B cell (primary cell): ENCODE measurements at regions not wholly inside any gene's neighbourhood (a gene's known extent, or its start where the extent isn't known, plus 50 kb on each side); places are given as distances from the start of the nearest gene placed in this dataset.

ENCODE experiments used
- ATAC-seq: fragments of 200-7000 bp; cut with Tn5 transposase; one replicate; pipeline ENCODE4 v1.10.0; 2021; ENCODE audit warnings: low read depth, mild to moderate bottlenecking, moderate number of reproducible peaks, moderate library complexity
- CTCF ChIA-PET: fragments of 350-600 bp; sonication (Branson Sonifier 250); formaldehyde crosslinking; loops from one replicate; lab custom pipeline; 2021; ENCODE audit warnings: antibody characterized with exemption, inconsistent platforms; lab: Charles Lee
- POLR2A ChIA-PET: fragments of 350-600 bp; sonication (Branson Sonifier 250); formaldehyde crosslinking; loops from one replicate; lab custom pipeline; 2021; ENCODE audit warnings: antibody characterized with exemption; lab: Charles Lee
- DNase-seq: peaks from one replicate; pipeline ENCODE4 v3.0.0; 2013
- H2AFZ ChIP-seq: 2 replicates; pipeline ENCODE4 v1.6.1; 2012; ENCODE audit warnings: mild to moderate bottlenecking, low read depth, low read length; ENCODE audit not compliant: insufficient read depth, poor library complexity, severe bottlenecking
- H3K27ac ChIP-seq, 2 donors: 1 replicate in 1 of 2; 2 replicates in 1 of 2; pipeline ENCODE4 v1.5.1; 2012 to 2013; ENCODE audit warnings: low read length in 2 of 2, mild to moderate bottlenecking in 2 of 2, moderate library complexity in 1 of 2
- H3K27me3 ChIP-seq, 4 experiments: fragments of 200-600 bp in 1 of 4; sonication (generic) in 1 of 4; replicated peaks in 1 of 4; 1 replicate in 2 of 4; 2 replicates in 2 of 4; pipeline versions ENCODE4 v1.6.1 to v1.7.0; 2013 to 2016; ENCODE audit warnings: low read length in 3 of 4, mild to moderate bottlenecking in 2 of 4, mixed read lengths in 1 of 4, moderate library complexity in 1 of 4; ENCODE audit not compliant: insufficient read depth in 4 of 4, control insufficient read depth in 3 of 4; ENCODE audit errors: control extremely low read depth in 1 of 4
- H3K36me3 ChIP-seq, 2 experiments: replicated peaks in 1 of 2; 1 replicate in 1 of 2; 2 replicates in 1 of 2; pipeline versions ENCODE4 v1.6.1 to v1.7.1; 2013; ENCODE audit warnings: low read length in 1 of 2; ENCODE audit not compliant: insufficient read depth in 2 of 2, control insufficient read depth in 1 of 2; ENCODE audit errors: control extremely low read depth in 1 of 2, extremely low read depth in 1 of 2
- H3K4me1 ChIP-seq, 2 donors: fragments of 200-600 bp in 1 of 2; sonication (generic) in 1 of 2; 1 replicate in 1 of 2; 2 replicates in 1 of 2; pipeline versions ENCODE4 v1.5.1 to v1.6.1; 2013 to 2017; ENCODE audit warnings: low read length in 2 of 2; ENCODE audit not compliant: control insufficient read depth in 2 of 2, insufficient read depth in 2 of 2
- H3K4me2 ChIP-seq: replicated peaks from 2 replicates; pipeline ENCODE3; 2012; ENCODE audit warnings: mild to moderate bottlenecking, low read depth, low read length; ENCODE audit not compliant: poor library complexity, severe bottlenecking
- H3K4me3 ChIP-seq, 5 experiments: fragments of 200-600 bp in 1 of 5; sonication (generic) in 1 of 5; 1 replicate in 3 of 5; 2 replicates in 2 of 5; pipeline versions ENCODE4 v1.5.1 to v1.7.0; 2011 to 2016; ENCODE audit warnings: low read length in 4 of 5, mild to moderate bottlenecking in 4 of 5, low read depth in 2 of 5, control low read depth in 1 of 5, moderate library complexity in 1 of 5; ENCODE audit not compliant: insufficient read depth in 1 of 5; ENCODE audit errors: control extremely low read depth in 1 of 5, extremely low read depth in 1 of 5
- H3K79me2 ChIP-seq: fragments of 200-600 bp; sonication (generic); one replicate; pipeline ENCODE4 v1.6.0; 2016; ENCODE audit warnings: low read length; ENCODE audit not compliant: control insufficient read depth, insufficient read depth
- H3K9ac ChIP-seq: fragments of 200-600 bp; sonication (generic); 2 replicates; pipeline ENCODE4 v1.6.1; 2017; ENCODE audit warnings: mild to moderate bottlenecking, low read length, moderate library complexity
- H3K9me3 ChIP-seq, 3 donors: one replicate each; pipeline versions ENCODE4 v1.6.1 to v1.7.1; 2013; ENCODE audit warnings: low read length in 2 of 3; ENCODE audit not compliant: control insufficient read depth in 2 of 3, insufficient read depth in 1 of 3; ENCODE audit errors: control extremely low read depth in 1 of 3
- H4K20me1 ChIP-seq: 2 replicates; pipeline ENCODE4 v1.6.0; 2012; ENCODE audit warnings: mild to moderate bottlenecking, low read length; ENCODE audit not compliant: insufficient read depth, control insufficient read depth, poor library complexity, severe bottlenecking
- H3K27ac Mint-ChIP-seq: one replicate; pipeline ENCODE4 v1.8.0; 2021; ENCODE audit warnings: mixed read lengths
- H3K27me3 Mint-ChIP-seq: one replicate; pipeline ENCODE4 v1.8.0; 2021; ENCODE audit warnings: mixed read lengths
- H3K4me1 Mint-ChIP-seq: one replicate; pipeline ENCODE4 v1.8.0; 2021; ENCODE audit warnings: mixed read lengths
- H3K4me3 Mint-ChIP-seq: one replicate; pipeline ENCODE4 v1.8.0; 2021; ENCODE audit warnings: mixed read lengths
- H3K9me3 Mint-ChIP-seq: one replicate; pipeline ENCODE4 v1.8.0; 2022; ENCODE audit warnings: mixed read lengths; ENCODE audit not compliant: insufficient read depth
- EZH2 ChIP-seq: IDR thresholded peaks from 2 replicates; pipeline ENCODE4 v1.6.1; 2012; ENCODE audit warnings: borderline replicate concordance, low read depth, mild to moderate bottlenecking, moderate library complexity, low read length; ENCODE audit not compliant: insufficient read depth, poor library complexity, severe bottlenecking
- WGBS: methylation state at CpG from one replicate; pipeline ENCODE4 v1.1.5; 2013; ENCODE audit warnings: missing lambda C conversion rate; ENCODE audit not compliant: insufficient coverage; 5-methylcytosine and 5-hydroxymethylcytosine counted together
- intact Hi-C: fragments of 100-400 bp; cut with micrococcal nuclease; formaldehyde crosslinking; loops from one replicate; pipeline ENCODE4 v1.10.0; 2022
- TF ChIP-seq, protein P1 (sequence below): fragments of 200-600 bp; IDR thresholded peaks from one replicate; pipeline ENCODE4 v1.8.0; 2022; ENCODE audit warnings: antibody characterized with exemption, mild to moderate bottlenecking

DNA sequence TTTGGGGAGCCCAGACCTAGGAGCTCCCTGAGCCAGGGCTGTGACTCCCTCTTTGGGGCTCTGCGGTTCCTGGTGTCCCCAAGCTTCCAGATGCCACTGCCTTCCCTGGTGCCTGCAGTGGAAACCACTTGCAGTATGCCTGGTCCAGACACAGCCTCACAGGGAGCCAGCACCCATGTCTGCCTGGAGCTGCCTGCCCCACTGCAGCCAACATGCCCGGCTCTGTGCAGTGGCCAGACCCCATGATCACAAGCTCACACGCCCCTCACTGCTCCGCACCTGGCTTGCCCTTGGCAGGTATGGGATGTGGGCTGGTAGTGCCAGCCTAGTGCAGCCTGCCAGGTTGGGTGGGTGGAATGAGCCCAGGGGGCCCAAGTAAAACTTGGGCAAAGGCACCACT is 644.8 kb downstream of the HTR1B start:
- POLR2A ChIA-PET, result no interaction called here
- Mint-ChIP-seq H3K9me3 (peaks cover 3% of the 10 kb centered on the region), H3K4me1 (no peaks in the 10 kb centered on the region), H3K27me3 (no peaks in the 10 kb centered on the region), H3K27ac (no peak overlapping the region), H3K4me3 (no peak overlapping the region)
- ATAC-seq, result no peak
- H3K4me3 ChIP-seq, result no peak overlapping the region
- H3K27me3 ChIP-seq, result no peaks in the 10 kb centered on the region
- no peak overlapping the region for H3K9ac ChIP-seq
- 96% methylated on average over 4 of the region's 4 CpGs for WGBS
- H3K4me2 ChIP-seq, result no peak overlapping the region
- no peak overlapping the region for H3K27ac ChIP-seq
- TF ChIP-seq, protein P1, sequence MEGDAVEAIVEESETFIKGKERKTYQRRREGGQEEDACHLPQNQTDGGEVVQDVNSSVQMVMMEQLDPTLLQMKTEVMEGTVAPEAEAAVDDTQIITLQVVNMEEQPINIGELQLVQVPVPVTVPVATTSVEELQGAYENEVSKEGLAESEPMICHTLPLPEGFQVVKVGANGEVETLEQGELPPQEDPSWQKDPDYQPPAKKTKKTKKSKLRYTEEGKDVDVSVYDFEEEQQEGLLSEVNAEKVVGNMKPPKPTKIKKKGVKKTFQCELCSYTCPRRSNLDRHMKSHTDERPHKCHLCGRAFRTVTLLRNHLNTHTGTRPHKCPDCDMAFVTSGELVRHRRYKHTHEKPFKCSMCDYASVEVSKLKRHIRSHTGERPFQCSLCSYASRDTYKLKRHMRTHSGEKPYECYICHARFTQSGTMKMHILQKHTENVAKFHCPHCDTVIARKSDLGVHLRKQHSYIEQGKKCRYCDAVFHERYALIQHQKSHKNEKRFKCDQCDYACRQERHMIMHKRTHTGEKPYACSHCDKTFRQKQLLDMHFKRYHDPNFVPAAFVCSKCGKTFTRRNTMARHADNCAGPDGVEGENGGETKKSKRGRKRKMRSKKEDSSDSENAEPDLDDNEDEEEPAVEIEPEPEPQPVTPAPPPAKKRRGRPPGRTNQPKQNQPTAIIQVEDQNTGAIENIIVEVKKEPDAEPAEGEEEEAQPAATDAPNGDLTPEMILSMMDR, result no peak
- TF ChIP-seq EZH2, result no peak
- CTCF ChIA-PET, result no interaction called here
- H3K4me1 ChIP-seq, result no peaks in the 10 kb centered on the region
- DNase-seq, result no peak
- no peaks in the 10 kb centered on the region for H4K20me1 ChIP-seq
- H3K79me2 ChIP-seq, result no peaks in the 10 kb centered on the region
- H3K9me3 ChIP-seq, result peaks cover 0 to 12% (median 0%) of the 10 kb centered on the region in 3 donors
- no peaks in the 10 kb centered on the region for H3K36me3 ChIP-seq
- intact Hi-C loops, result no loop called here
- no peak overlapping the region for H2AFZ ChIP-seq

- no peak overlapping the region for H2AFZ ChIP-seq
- ChIA-PET CTCF (no interaction called here), POLR2A (no interaction called here)
- H4K20me1 ChIP-seq, result no peaks in the 10 kb centered on the region
- no peaks in the 10 kb centered on the region for H3K27me3 Mint-ChIP-seq
- no peaks in the 10 kb centered on the region for H3K36me3 ChIP-seq
- H3K27ac ChIP-seq, result no peak overlapping the region
- no peak overlapping the region for H3K4me2 ChIP-seq
- intact Hi-C loops, result no loop called here
- no peaks in the 10 kb centered on the region for H3K4me1 ChIP-seq
- WGBS, result 82% methylated on average over 5 of the region's 5 CpGs
- H3K27ac Mint-ChIP-seq, result no peak overlapping the region
- no peaks in the 10 kb centered on the region for H3K27me3 ChIP-seq
- no peaks in the 10 kb centered on the region for H3K9me3 Mint-ChIP-seq
- H3K9ac ChIP-seq, result no peak overlapping the region
- H3K79me2 ChIP-seq, result no peaks in the 10 kb centered on the region
- peaks cover 0 to 12% (median 0%) of the 10 kb centered on the region in 3 donors for H3K9me3 ChIP-seq
- DNase-seq, result no peak
- H3K4me3 Mint-ChIP-seq, result no peak overlapping the region
- TF ChIP-seq, protein P1, result no peak
- TF ChIP-seq EZH2, result no peak
- no peak overlapping the region for H3K4me3 ChIP-seq
- ATAC-seq, result no peak
- no peaks in the 10 kb centered on the region for H3K4me1 Mint-ChIP-seq
Measured at GRCh38 chr6:76817429-76817828, 645.9 kb downstream of the HTR1B start.
